ENCODE measurements at regions not wholly inside any gene's neighbourhood (a gene's known extent, or its start where the extent isn't known, plus 50 kb on each side); places are given as distances from the start of the nearest gene placed in this dataset.

DNA sequence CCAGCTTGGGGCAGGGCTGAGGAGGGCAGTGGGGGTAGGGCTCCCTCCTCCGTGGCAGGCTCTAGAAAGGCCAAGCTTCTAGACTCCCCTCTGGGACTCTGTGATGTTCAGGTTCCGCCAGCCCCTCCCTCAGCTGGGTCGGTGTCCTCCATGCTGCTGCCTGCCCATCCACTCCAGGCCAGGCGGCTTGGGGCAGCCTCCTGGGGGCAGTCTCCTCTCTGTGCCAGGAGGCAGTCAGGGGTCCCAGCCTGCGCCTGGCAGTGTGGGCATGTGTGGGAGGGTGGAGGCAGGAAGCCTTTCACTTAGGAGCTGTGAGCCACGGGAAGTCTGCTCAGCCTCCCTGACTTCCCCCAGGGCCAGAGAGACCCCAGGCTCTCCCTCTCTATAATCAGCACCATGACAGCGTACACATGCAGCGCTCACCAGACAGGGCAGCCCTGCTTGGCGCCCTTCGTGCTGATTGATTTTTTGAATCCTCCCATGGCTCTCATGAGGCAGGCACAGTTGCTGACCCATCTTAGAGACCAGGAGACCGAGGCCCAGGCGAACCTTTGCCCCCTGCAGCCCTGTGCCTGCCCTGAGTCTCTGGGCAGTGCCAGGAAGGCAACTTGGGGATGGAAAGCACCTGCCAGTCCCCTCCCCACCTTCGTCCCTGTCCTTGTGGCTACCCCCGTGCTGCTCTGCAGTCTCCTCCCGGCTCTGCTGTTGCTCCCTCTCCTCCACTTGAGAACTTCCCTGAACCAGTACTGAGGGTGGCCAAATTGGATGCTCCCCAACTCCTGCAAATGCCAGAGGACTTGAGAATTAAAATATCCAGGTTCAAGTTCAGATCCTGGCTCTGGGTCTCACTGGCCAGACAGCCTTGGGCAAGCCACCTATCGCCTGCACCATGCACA is 234.7 kb upstream of the GSE1 start:
- no peak for DNase-seq (ENCODE audit: low read depth)

DNA sequence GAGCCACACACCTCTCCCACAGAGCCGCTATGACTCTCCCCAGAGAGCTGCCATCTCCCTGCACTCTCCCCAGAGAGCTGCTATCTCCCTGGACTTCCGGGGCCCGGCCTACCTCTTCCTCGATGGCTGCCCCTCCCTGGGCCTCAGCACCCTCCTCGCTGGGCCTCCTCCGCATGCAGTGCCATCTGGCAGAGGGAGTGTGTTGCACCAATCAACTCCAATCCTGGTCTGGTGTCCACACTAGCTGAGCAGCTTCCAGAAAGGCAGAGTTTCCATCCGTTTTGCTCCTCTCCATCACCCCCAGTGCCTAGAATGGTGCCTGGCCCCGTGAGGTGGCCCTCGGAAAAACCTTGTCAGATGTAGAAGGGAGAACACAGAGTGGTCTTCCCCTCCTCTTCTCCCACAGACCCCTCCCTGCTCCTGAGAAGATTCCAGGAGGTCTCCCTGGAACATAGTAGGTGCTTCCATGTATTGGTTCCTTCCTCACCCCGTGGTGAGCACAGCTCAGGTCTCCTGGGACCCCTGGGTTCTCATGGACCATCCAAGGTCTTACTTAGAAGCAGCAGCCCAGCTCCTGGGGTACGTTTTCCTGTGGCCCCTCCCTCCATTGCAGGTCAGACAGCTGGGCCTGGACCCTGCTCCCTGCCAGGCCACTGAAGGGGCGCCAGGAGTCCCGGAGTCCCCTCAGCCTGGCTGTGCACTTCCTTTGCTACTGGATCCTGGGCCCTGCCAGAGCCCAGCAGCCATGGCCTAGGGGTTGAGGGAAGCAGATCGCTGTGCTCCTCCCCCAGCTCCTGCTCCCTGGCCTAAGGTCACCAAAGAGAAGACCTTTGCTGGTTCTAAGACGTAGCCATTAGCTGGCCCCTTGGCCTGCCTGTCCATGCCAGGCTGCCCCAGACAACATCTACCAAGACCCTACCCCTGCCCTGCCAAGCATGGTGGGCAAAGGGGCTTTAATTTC is 233.8 kb upstream of the GSE1 start:
- DNase-seq (ENCODE audit: low read depth): no peak

DNA sequence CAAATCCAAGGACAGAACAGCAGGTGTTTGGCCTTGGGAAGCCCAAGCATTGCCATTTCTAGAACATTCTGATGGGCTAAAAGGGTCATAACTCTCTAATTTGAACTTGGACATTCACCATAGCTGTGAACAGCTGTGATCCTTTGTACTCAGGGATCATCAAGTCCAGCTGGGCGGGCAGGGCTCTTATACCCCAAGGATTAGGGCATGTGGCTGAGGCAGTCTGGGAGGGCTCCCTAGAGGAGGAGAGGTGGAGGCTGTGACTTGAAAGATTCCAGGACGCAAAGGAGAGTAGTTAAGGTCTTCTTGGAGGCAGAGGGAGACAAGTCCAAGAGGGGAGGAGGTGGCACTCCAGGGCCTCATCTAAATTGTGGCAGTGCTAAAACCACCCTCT is 233.1 kb upstream of the GSE1 start:
- DNase-seq (ENCODE audit: low read depth): no peak

DNA sequence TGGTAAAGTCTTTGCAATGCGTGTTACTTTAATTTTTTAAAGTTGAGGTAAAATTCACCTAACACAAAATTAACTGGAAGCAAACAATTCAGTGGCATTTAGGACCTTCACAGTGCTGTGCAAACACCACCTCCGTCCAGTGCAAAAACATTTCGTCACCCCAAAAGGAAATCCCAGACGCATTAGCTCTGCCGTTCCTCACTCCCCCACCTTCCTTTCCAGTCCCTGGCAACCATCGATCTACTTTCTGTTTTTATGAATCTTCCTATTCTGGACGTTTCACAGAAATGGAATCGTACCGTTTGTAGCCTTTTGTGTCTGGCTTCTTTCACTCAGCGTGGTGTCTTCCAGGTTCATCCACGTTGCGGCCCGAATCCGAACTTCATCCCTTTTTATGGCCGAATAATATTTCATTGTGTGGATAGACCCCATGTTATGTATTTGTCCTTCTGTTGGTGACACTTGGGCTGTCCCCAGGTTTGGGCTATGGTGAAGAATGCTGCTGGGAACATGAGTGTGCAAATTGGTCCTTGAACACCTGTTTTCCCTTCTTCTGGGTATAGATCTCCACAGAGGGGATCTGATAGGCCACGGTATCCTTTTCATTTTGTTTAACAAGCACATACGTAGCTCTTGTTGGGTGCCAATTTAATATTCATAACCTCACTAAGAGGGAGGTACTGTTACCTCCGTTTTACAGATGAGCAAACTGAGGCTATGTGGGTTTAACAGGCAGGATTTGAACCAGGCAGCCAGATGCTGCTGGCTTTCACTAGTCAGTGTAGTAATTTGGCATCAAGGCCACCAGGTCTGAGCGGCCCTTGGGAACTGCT is 232.0 kb upstream of the GSE1 start:
- no peak for DNase-seq (ENCODE audit: low read depth)

DNA sequence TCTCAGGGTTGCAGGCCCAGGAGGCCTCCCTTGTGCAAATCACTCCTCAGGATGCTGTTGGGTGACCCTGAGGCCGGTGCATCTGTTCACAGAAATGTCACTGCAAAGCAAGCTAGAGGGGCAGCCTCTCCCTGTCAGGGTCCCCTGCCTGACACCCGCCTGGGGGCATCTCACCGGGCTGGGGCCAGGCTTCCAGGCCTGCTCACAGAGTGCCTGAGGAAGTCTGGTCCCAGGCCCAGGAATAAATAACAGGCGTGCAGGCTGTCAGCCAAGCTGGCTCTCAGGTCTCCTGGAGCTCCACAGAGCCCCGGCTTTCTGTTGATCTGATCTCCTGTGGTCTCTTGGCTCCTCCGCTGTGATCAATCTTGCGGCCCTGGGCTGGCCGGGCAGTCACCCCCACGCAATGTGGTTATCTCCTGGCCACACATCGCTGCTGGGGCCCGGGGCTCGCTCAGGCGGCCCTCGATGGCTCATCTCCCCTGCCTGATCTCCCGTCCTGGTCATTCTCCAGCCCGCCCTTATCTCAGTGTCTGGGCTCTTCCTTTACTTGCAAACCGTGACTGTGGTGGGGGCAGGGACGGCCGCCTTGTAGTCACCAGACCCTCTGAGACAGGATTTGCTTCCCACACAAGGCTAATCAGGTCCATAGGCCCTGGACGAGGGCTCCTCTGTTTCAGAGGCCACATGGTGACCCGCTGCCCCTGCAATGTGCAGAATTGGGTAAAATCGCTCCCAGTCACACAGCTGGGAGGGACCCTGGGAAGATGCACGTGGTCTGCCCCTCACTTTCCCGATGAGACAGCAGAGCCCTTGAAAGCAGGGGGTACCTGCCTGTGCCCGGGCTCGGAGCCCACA is 231.2 kb upstream of the GSE1 start:
- no peak for DNase-seq (ENCODE audit: low read depth)

DNA sequence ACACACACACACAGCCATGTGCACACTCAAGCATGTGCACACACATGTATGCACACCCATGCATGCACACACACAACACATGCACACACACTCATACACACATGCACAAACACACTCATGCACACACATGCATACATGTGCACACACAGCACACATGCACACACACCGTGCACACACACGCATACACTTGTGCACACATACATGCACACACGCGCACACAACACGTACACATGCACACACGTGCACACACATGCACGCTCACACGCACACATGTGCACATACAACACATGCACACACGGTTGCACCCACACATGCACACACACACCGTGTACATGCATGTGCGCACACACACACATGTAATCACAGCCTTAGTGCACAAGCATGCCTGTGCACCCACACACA is 230.4 kb upstream of the GSE1 start:
- DNase-seq (ENCODE audit: low read depth): no peak

DNA sequence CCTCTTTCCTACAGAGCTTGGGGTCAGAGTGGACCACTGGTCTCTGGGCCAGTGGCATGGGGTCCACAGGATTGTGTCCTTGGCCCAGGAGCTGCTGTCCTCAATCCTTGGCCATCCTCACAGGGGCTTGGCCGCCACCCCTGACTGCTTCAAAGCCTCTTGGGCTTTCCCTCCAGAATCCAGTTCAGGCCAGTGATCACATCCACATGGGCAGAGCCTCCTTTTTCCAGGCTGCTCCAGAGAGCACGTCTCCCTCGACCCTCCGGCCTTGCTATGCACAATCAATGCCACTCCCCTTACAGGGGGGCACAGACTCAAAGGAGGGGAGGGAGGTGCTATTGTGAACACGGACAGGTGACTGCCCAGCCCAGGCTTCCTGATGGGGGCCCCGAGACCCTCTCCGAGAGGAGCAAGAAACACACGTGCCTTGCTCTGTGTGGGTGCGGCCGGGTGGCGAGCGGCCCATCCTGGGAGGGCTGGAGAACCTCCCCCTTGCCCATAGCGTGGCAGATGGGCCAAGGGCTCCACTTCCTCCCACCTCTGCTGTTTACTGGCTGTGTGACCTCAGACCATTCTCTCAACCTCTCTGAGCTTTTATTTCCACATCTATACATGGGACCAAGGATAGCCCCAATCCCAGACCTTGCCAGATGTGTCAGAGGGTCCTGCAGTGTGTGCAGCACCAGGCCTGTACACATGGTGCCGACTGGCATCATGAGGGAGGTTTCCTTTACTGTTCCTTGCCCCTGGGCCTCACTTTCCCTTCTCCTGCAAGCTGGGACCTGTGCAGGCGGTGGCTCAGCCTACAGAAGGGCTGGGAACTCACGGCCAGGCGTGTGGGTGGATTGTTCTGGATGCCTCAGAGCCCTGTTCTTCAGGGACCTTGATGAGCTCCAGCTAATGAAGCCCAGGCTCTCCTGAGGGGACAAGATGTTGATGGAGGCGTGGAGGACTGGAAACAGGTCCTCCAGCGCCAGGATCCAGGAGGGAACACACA is 229.0 kb upstream of the GSE1 start:
- DNase-seq (ENCODE audit: low read depth): no peak

DNA sequence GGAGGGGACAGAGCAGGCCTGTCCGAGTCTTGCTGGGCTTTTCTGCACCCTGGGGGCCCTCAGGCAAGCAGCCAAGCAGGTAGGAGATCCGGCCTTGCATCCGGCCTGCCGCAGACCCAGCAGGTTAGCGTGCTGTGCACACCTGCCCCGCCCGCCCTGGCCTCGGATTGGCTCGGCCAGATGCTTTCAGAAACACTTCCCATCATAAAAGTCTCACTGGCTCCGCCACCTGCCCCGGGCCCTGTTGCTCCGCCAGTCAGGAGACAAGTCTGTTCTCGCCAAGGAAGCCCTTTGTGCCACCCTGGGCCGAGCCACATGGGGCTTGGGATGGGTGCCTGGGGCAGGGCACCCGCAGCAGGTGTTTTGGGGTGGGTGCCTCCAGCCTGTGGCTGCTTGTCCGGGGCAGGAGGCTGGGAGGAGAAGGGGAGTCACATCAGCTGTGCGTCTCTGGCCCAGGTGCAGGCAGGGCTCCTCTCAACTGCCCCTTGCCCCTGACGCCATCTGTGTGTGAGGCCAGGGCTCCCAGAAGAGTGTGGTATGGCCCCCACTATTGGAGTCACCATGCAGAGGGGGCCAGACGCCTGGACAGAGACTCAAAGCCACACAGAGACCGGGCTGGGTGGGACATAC is 228.2 kb upstream of the GSE1 start:
- DNase-seq (ENCODE audit: low read depth): no peak

DNA sequence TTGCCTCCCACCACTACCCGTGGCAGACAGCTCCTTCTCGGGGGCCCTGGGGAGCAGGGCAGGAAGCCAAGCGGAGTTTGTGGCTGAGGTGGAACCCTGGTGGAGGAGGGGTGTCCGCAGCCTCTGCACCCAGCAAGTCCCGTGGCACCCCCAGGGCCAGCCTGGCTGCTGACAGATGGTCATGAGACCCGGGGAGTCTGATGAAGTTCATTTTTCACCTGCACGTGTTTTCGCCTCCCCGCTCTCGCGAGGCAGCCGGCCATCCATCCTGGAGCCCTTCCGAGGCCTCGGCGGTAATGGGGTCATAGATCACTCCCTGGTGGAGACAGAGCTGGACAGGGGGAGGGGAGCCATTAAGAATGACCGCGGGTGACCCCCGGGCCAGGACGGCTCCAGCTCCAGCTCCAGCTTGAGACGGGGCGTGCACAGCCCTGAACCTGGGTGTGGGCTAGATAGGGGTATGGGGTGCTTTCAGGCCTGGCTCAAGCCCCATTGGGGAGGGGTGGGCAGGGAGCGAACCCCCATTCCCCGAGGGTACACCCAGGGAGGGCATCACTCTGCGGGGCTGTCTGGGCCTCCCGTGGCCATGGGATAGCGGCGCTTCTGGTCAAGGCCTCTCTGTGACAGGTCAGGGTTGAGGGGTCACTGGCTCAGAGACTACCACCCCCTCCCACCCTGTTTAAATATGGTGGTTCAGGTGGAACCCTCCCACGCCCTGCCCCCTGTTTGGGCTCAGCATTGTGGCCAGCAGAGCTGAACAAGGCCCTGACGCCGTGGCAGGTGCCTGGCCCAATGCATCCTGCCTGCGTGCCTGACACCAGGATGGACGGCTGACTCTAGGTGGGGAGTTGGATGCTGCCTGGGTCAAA is 227.4 kb upstream of the GSE1 start:
- DNase-seq (ENCODE audit: low read depth): no peak

DNA sequence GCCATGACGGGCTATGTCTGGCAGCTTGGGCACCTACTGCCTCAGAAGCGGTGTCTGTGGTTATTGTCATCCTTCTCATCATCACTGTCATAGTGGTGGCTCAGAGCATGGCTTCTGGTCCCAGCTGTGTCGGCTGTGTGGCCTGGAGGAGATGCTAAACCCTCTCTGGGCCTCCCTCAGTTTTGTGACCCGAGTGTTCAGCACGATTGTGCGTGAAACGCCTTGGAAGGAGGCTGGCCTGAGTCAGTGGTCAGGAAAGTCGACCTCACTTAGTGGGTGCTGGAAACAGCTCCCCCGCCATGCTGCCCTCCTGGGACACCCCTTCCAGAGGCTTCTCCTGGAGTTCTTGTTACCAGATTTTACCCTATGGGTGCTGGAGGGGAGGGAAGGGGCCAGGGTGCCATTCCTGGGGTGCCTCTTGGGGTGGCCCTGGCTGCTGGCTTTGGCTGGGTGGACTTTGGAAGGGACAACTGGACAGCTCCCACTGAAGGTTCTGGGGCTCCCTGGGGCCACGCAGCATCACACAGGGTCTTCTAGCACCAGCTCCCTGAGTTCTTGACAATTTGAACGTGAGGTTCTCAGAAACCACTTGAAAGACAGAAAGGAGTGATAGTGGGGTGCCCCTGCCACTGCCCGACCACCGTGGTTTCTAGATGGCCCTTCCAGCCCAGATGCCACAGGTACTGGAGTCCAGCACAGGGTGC is 226.5 kb upstream of the GSE1 start:
- DNase-seq (ENCODE audit: low read depth): no peak

DNA sequence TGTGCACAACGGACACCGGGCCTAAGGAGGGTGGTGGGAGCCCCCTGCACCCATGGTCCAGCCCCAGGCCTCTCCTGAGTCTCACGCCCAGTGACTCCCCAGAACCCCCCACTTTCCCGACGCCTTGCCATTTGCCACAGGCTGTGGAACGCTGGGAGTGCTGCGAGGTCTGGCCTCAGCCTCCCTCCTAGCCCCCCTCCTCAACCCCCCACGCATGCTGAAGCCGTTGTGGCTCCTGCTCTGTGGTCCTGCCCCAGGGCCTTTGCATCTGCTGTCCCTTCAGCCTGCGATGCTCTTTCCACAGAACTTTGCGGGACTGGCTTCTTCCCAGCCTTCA is 226.0 kb upstream of the GSE1 start:
- no peak for DNase-seq (ENCODE audit: low read depth)

DNA sequence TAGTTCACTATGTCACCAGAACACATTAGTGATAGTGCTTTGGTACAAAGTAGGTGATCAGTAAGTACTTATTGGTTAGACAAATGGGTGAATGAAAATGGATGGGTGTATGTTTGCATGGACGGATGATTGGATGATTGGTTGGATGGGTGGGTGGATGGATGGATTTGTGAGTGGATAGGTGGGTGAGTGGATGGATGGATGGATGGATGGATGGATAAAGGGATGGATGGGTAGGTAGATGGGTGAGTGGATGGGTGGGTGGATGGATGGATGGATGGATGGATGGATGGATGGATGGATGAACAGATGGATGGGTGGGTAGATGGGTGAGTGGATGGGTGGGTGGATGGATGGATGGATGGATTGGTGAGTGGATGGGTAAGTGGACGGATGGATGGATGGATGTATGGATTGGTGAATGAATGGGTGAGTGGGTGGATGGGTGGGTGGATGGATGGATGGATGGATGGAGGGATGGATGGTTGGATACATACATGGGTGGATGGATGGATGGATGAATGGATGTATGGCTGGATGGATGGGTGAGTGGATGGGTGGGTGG is 225.3 kb upstream of the GSE1 start:
- DNase-seq (ENCODE audit: low read depth): no peak

DNA sequence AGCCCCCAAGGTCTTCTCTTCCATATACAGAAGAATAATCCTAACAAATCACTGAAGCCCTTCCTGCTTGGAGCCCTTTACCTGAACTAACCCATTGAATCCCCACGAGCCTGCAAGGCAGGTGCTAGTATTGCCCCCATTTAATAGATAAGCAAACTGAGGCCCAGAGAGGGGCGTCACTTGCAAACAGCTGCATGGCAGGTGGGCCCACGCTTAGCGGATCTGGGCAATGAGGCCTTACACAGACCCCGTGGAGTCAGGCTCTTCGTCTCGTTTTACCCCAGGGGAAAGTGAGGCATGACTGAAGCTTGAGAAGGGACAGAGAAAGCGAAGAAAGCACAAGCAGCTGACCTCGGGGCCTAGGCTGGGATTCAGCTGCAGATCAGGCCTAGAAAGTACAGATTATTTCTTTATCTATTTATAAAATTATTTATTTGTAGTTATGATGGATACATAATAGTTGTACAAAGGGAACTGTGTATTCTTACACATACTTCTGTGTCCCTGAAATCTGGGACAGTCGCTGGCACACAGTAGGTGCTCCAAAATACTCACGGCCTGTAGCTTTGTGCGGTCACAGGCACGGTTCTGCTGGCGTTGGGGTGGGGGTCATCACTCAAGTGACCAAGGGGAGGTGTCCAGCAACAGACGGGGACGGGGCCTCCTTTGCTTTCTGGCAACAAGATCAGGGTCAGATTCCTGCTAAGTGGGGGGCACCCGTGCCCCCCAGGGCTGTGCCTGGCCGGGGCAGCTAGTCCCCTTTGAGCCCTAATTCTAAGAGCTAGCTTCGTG is 223.2 kb upstream of the GSE1 start:
- no peak for DNase-seq (ENCODE audit: low read depth)

DNA sequence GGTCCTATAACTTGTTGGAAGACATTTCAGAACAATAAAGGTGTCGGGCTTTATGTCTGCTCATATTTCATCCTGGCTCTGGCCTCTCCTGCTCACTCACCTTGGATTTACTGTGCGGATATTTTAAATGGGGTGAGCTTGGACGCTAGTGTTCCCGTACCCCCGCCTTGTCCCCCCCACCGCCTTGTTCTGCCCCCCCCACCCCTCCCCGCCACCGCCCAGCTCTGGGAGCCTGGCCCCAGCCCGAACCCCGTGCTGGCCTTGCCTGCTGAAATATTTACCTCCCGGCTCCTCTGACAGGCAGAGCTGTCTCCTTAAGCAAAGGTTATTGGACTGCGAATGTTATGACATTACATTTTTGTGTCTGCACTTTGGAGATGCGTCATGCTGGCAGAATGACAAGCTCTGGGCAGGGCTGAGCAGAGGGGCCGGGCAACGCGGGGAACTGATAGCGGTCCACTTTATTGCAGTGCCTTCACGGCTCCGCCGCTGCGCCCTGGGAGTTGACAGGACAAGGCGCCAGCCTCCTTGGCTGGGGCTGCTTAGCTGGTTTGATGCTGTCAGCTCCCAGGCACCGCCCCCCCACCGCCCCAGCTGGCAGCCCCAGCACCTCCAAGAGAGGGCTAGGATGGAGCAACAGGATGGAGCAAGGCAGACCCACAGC is 222.5 kb upstream of the GSE1 start:
- DNase-seq (ENCODE audit: low read depth): peak; percentile 71

DNA sequence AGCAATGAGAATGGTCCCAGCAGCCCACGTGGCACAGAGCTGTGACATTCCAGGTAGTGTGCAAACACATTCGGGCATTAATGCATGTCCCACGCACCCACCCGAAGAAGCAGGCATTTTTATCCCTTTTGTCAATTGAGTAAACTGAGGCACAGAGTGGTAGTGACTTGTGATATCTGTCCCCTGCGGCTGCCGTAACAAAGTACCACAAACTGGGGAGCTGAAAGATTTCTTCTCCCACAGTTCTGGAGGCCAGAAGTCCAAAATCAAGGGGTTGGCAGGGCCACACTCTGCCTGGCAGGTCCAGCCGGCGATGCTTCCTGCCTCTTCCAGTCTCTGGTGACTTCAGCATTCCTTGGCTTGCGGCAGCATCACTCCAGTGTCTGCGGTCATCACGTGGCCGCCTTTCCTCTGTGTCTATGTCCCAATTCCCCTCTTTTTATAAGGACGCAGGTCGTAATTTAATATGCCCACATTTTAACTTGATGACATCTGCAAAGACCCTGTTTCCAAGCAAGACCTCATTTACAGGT is 221.9 kb upstream of the GSE1 start:
- no peak for DNase-seq (ENCODE audit: low read depth)

All from HS-27A (cell line).